Duodenal mucosa (tissue), 2 donors: ENCODE measurements at regions not wholly inside any gene's neighbourhood (a gene's known extent, or its start where the extent isn't known, plus 50 kb on each side); places are given as distances from the start of the nearest gene placed in this dataset.

Experiments
- H3K27ac ChIP-seq: one replicate; pipeline ENCODE4 v1.7.0; 2013; ENCODE audit warnings: low read depth, low read length
- H3K27me3 ChIP-seq, 2 donors: one replicate each; pipeline ENCODE4 v1.7.0; 2013; ENCODE audit warnings: low read length in 2 of 2, control low read depth in 1 of 2; ENCODE audit not compliant: insufficient read depth in 2 of 2, control insufficient read depth in 1 of 2
- H3K36me3 ChIP-seq, 2 donors: one replicate each; pipeline ENCODE4 v1.7.0; 2013; ENCODE audit warnings: low read length in 2 of 2, control low read depth in 1 of 2; ENCODE audit not compliant: insufficient read depth in 2 of 2, control insufficient read depth in 1 of 2
- H3K4me1 ChIP-seq, 2 donors: one replicate each; pipeline ENCODE4 v1.7.0; 2013; ENCODE audit warnings: low read length in 2 of 2, control low read depth in 1 of 2; ENCODE audit not compliant: insufficient read depth in 2 of 2, control insufficient read depth in 1 of 2
- H3K4me3 ChIP-seq, 2 donors: one replicate each; pipeline ENCODE4 v1.7.0; 2013; ENCODE audit warnings: low read length in 2 of 2, low read depth in 1 of 2
- H3K9ac ChIP-seq, 2 donors: one replicate each; pipeline ENCODE4 v1.7.0; 2013; ENCODE audit warnings: low read length in 2 of 2, low read depth in 1 of 2
- H3K9me3 ChIP-seq, 2 donors: one replicate each; pipeline ENCODE4 v1.7.0; 2013; ENCODE audit warnings: low read length in 2 of 2, control low read depth in 1 of 2; ENCODE audit not compliant: control insufficient read depth in 1 of 2

DNA sequence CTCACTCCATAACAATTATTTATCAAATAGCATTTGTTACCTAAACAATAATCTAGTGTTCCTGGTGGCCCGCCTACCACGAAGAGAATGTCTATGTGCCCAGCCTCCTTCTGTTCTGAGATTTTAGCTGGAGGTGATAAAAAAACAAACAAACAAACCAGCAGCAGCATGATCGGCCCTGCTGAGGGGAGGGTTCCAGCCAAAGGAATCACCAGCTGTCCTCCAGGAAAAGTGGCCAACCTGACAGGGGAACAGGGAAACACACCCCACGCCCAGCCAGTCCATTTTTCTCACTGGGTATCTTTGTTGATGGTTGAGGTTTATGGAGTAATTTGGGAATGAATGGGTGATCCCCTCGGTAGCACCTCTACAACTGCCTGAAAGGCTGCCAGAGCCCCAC is 203.0 kb upstream of the DYNLRB2 start:
- H3K4me1 ChIP-seq = no peaks in the 10 kb centered on the region
- H3K9ac ChIP-seq = no peak overlapping the region
- H3K4me3 ChIP-seq = no peak overlapping the region
- H3K9me3 ChIP-seq = no peaks in the 10 kb centered on the region
- no peaks in the 10 kb centered on the region for H3K36me3 ChIP-seq
- H3K27me3 ChIP-seq = no peaks in the 10 kb centered on the region
- no peak overlapping the region for H3K27ac ChIP-seq

DNA sequence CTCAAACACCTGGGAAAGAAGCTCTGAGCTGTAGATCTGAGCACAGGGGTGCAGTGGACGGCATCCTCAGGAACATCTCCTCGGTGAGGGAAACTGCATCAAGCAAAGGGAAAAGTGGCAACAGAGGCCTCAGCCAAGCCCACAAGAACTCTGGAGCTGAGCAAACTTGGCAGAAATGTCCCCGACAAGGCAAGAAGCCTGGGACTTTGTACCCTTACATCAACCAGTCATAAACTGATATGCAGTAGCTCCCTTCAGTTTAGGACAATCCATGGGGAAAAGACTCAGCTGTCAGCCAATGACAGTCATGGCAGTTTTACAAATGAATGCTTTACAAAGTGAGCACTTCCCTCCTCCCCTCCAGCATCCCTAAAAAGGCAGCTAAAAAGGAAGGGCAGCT is 210.0 kb upstream of the DYNLRB2 start:
- Histone ChIP-seq H3K9ac (no peak overlapping the region), H3K36me3 (no peaks in the 10 kb centered on the region), H3K4me1 (peaks cover 5 to 6% of the 10 kb centered on the region in 2 donors), H3K9me3 (no peaks in the 10 kb centered on the region), H3K27ac (no peak overlapping the region), H3K27me3 (no peaks in the 10 kb centered on the region), H3K4me3 (no peak overlapping the region)

GRCh38 chr16:80330150-80330549 is 210.6 kb upstream of the DYNLRB2 start:
- no peak overlapping the region for H3K4me3 ChIP-seq
- H3K27me3 ChIP-seq = no peaks in the 10 kb centered on the region
- no peaks in the 10 kb centered on the region for H3K9me3 ChIP-seq
- H3K36me3 ChIP-seq = no peaks in the 10 kb centered on the region
- H3K27ac ChIP-seq = no peak overlapping the region
- no peak overlapping the region for H3K9ac ChIP-seq
- H3K4me1 ChIP-seq = peaks cover 5 to 6% of the 10 kb centered on the region in 2 donors

DNA sequence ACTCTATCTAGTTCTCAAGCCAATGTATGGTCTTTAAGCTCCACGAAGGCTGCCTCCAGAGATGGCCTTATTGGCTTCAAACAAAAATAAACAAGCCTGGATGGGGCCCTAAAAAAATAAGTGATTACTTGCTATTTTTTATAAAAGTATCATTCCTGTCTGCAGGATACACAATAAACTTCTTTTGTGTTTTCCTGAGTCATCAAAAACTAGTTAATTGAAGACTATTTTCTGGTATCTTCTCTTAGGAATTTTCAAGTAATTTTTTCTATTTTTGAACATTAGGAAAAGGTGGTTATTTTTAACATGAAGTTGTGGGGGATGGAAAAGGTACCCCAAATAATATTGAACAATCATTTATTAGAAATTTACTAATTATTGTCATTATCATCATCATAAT is 213.1 kb upstream of the DYNLRB2 start:
- no peaks in the 10 kb centered on the region for H3K27me3 ChIP-seq

DNA sequence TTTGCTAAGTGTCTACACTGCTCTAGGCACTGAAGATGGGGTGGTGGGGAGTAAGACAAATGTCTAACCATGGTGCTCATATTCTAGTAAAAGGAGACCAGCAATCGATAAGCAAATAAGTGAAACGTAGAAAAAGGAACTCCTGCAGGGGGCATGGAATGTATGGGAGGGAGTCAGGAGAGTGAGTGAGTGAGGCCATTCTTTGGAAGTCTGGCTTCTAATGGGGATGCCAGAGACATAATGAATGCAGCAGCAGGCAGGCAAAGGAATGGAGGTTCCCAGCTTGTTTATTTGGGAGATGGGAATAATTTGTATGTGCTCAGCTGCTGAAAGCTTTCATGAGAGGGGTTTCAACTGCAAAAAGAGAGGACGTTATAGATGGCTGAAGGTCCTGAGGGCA is 216.4 kb upstream of the DYNLRB2 start:
- Histone ChIP-seq H3K4me1 (no peaks in the 10 kb centered on the region), H3K4me3 (no peak overlapping the region), H3K9ac (no peak overlapping the region), H3K36me3 (no peaks in the 10 kb centered on the region), H3K9me3 (no peaks in the 10 kb centered on the region), H3K27ac (no peak overlapping the region), H3K27me3 (no peaks in the 10 kb centered on the region)

More for the DNA sequence above, 213.1 kb upstream of the DYNLRB2 start:
- Histone ChIP-seq H3K4me1 (peaks cover 5 to 6% of the 10 kb centered on the region in 2 donors), H3K36me3 (no peaks in the 10 kb centered on the region), H3K27ac (no peak overlapping the region), H3K4me3 (no peak overlapping the region), H3K9me3 (no peaks in the 10 kb centered on the region), H3K9ac (no peak overlapping the region)

- Histone ChIP-seq H3K36me3 (no peaks in the 10 kb centered on the region), H3K4me3 (no peak overlapping the region), H3K27me3 (no peaks in the 10 kb centered on the region), H3K27ac (no peak overlapping the region), H3K9me3 (no peaks in the 10 kb centered on the region), H3K4me1 (no peaks in the 10 kb centered on the region), H3K9ac (no peak overlapping the region)
Measured at GRCh38 chr16:80323808-80324195, 217.0 kb upstream of the DYNLRB2 start.

DNA sequence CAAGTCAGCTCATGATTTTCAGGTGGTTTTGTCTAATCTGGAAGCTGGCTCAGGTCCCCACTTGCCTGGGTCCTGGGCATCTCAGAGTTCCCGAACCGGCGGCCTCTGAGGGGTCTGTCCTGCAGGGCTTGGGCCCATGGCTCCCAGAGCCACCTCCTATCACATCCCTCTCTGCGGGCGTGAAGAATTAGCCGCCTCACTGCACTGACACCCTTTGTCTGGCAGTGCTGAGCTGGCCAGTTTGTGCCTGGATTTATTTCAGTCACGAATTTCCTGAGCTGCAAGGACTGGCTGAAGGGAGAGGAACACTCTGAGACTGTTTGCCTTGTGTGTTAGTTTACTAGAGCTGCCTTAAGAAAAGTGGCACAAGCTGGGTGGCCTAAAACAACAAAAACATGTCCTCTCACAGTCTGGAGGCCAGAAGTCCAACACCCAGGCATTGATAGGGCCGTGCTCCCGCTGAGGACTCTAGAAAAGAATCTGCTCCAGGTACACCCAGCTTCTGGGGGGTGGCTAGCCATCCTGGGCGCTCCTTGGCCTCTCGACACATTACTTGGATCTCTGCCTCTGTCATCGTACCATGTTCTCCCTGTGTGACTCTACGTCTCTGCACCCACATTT is 217.5 kb upstream of the DYNLRB2 start:
- Histone ChIP-seq H3K36me3 (no peaks in the 10 kb centered on the region), H3K4me1 (no peaks in the 10 kb centered on the region), H3K9me3 (no peaks in the 10 kb centered on the region)

GRCh38 chr16:80319181-80319580 is 221.6 kb upstream of the DYNLRB2 start:
- Histone ChIP-seq H3K4me1 (no peaks in the 10 kb centered on the region), H3K4me3 (no peak overlapping the region), H3K27me3 (no peaks in the 10 kb centered on the region), H3K27ac (no peak overlapping the region), H3K9me3 (no peaks in the 10 kb centered on the region), H3K9ac (no peak overlapping the region), H3K36me3 (no peaks in the 10 kb centered on the region)

More for the DNA sequence above, 217.5 kb upstream of the DYNLRB2 start:
- H3K9ac ChIP-seq = no peak overlapping the region
- no peak overlapping the region for H3K27ac ChIP-seq
- H3K4me3 ChIP-seq = no peak overlapping the region
- H3K27me3 ChIP-seq = no peaks in the 10 kb centered on the region

GRCh38 chr16:80318107-80318506 is 222.7 kb upstream of the DYNLRB2 start:
- Histone ChIP-seq H3K27me3 (no peaks in the 10 kb centered on the region), H3K4me3 (no peak overlapping the region), H3K36me3 (no peaks in the 10 kb centered on the region), H3K9ac (no peak overlapping the region), H3K27ac (no peak overlapping the region), H3K9me3 (no peaks in the 10 kb centered on the region), H3K4me1 (no peaks in the 10 kb centered on the region)

- no peak overlapping the region for H3K27ac ChIP-seq
- H3K9me3 ChIP-seq = no peaks in the 10 kb centered on the region
- no peaks in the 10 kb centered on the region for H3K4me1 ChIP-seq
- no peaks in the 10 kb centered on the region for H3K27me3 ChIP-seq
- no peak overlapping the region for H3K9ac ChIP-seq
- H3K36me3 ChIP-seq = no peaks in the 10 kb centered on the region
- H3K4me3 ChIP-seq = no peak overlapping the region
Measured at GRCh38 chr16:80317599-80318037, 223.2 kb upstream of the DYNLRB2 start.

GRCh38 chr16:80317116-80317515 is 223.7 kb upstream of the DYNLRB2 start:
- H3K9me3 ChIP-seq = no peaks in the 10 kb centered on the region
- no peak overlapping the region for H3K9ac ChIP-seq
- H3K27me3 ChIP-seq = no peaks in the 10 kb centered on the region
- H3K4me1 ChIP-seq = no peaks in the 10 kb centered on the region
- H3K36me3 ChIP-seq = no peaks in the 10 kb centered on the region
- H3K27ac ChIP-seq = no peak overlapping the region
- H3K4me3 ChIP-seq = no peak overlapping the region
